Stomach (tissue), 8 donors: ENCODE measurements at regions not wholly inside any gene's neighbourhood (a gene's known extent, or its start where the extent isn't known, plus 50 kb on each side); places are given as distances from the start of the nearest gene placed in this dataset.

Experiments used
- DNase-seq, 2 donors: peaks; one replicate each; pipeline versions ENCODE4 v3.0.0 to v3.0.0-alpha.2; 2013 to 2019
- H3K27ac ChIP-seq, 5 donors: fragments of 200-600 bp in 4 of 5; sonication (generic) in 4 of 5; one replicate each; pipeline ENCODE4 v1.5.1; 2013 to 2019; ENCODE audit warnings: mild to moderate bottlenecking in 1 of 5, moderate library complexity in 1 of 5
- H3K27me3 ChIP-seq, 3 donors: fragments of 200-600 bp; sonication (generic); one replicate each; pipeline ENCODE4 v1.5.1; 2017 to 2019; ENCODE audit warnings: mixed run types in 1 of 3
- H3K36me3 ChIP-seq, 4 donors: fragments of 200-600 bp; sonication (generic); 1 replicate in 3 of 4; 2 replicates in 1 of 4; pipeline ENCODE4 v1.5.1; 2016 to 2019
- H3K4me1 ChIP-seq, 4 donors: fragments of 200-600 bp; sonication (generic); one replicate each; pipeline ENCODE4 v1.5.1; 2016 to 2019
- H3K4me3 ChIP-seq, 4 donors: fragments of 200-600 bp; sonication (generic) in 3 of 4; one replicate each; pipeline ENCODE4 v1.5.1; 2016 to 2019; ENCODE audit warnings: mild to moderate bottlenecking in 1 of 4
- H3K9me3 ChIP-seq, 4 donors: fragments of 200-600 bp; sonication (generic); one replicate each; pipeline ENCODE4 v1.5.1; 2016 to 2019
- EP300 ChIP-seq: sonication (generic); formaldehyde crosslinking; IDR thresholded peaks from one replicate; pipeline ENCODE4 v1.6.1; 2017; ENCODE audit warnings: antibody characterized with exemption
- POLR2A ChIP-seq, 4 donors: fragments of 450-650 bp; IDR thresholded peaks; one replicate each; pipeline ENCODE4 v1.6.1; 2016; ENCODE audit warnings: antibody characterized with exemption in 4 of 4, control low read depth in 2 of 4, mild to moderate bottlenecking in 1 of 4, moderate library complexity in 1 of 4
- POLR2AphosphoS5 ChIP-seq, 3 donors: sonication (generic); formaldehyde crosslinking; IDR thresholded peaks; one replicate each; pipeline ENCODE4 v1.6.1; 2016; ENCODE audit warnings: antibody characterized with exemption in 3 of 3
- WGBS, 5 donors: extraction: QIAGEN DNeasy Blood & Tissue Kit in 3 of 5; methylation state at CpG; one replicate each; pipeline versions ENCODE4 v1.1.5 to v1.1.7; 2013 to 2018; 5-methylcytosine and 5-hydroxymethylcytosine counted together
- intact Hi-C: fragments of 100-400 bp; cut with DNase I; formaldehyde crosslinking; loops from one replicate; pipeline ENCODE4 v1.15.1; 2023; ENCODE audit warnings: low total_unique reads
- TF ChIP-seq, protein P1 (sequence below), 7 experiments: fragments of 450-650 bp in 4 of 7; fragments of 200-600 bp in 3 of 7; sonication (generic) in 3 of 7; IDR thresholded peaks; one replicate each; pipeline ENCODE4 v1.5.1; 2016 to 2019; ENCODE audit warnings: antibody characterized with exemption in 7 of 7, control low read depth in 2 of 7, mild to moderate bottlenecking in 1 of 7
- donor health status: healthy with polysubstance abuse.
- donor health status: Bipolar disorder and iron deficiency.
- donor health status: healthy.

DNA sequence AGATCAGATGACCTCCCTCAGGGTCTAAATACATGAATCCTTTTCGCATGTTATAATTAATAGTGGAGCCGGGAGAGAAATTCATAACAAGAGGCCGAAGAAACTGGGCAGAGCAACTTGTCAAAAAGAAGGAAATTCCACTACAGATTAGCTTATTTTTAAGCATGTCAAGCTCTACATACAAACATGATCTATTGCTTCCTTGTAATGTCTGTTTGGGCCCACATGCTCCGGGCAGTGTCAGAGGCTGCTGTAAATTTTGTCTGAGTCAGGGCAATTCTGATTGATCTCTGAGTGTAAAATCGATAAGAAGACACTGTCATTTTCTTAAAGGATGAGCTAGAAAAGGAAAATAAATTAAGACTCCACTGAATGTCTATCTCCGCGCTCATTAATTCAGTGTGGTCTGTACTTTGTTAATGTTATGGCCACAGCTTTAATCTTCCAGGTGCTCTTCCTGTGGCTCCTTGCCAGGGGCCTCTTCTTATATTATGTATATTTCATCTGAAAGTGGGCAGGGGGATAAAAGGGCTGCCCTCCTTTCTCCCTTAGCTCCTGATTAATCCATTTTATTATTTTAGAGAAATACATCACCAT lies 194.1 kb upstream of the SP8 start:
- no peaks in the 10 kb centered on the region for H3K4me1 ChIP-seq
- DNase-seq, result no peak
- H3K9me3 ChIP-seq, result no peaks in the 10 kb centered on the region
- no peaks in the 10 kb centered on the region for H3K27me3 ChIP-seq
- no peak for TF ChIP-seq EP300
- no peak for TF ChIP-seq POLR2A (IDR thresholded peaks at IDR 0.05)
- TF ChIP-seq, protein P1, sequence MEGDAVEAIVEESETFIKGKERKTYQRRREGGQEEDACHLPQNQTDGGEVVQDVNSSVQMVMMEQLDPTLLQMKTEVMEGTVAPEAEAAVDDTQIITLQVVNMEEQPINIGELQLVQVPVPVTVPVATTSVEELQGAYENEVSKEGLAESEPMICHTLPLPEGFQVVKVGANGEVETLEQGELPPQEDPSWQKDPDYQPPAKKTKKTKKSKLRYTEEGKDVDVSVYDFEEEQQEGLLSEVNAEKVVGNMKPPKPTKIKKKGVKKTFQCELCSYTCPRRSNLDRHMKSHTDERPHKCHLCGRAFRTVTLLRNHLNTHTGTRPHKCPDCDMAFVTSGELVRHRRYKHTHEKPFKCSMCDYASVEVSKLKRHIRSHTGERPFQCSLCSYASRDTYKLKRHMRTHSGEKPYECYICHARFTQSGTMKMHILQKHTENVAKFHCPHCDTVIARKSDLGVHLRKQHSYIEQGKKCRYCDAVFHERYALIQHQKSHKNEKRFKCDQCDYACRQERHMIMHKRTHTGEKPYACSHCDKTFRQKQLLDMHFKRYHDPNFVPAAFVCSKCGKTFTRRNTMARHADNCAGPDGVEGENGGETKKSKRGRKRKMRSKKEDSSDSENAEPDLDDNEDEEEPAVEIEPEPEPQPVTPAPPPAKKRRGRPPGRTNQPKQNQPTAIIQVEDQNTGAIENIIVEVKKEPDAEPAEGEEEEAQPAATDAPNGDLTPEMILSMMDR (IDR thresholded peaks at IDR 0.05), result no peak
- TF ChIP-seq POLR2AphosphoS5 (IDR thresholded peaks at IDR 0.05), result no peak
- intact Hi-C loops, result no loop called here
- no peak overlapping the region for H3K4me3 ChIP-seq
- 30 to 59% (median 53%) methylated on average over 7 of the region's 7 CpGs for WGBS, 5 donors
- no peak overlapping the region for H3K27ac ChIP-seq
- no peaks in the 10 kb centered on the region for H3K36me3 ChIP-seq

DNA sequence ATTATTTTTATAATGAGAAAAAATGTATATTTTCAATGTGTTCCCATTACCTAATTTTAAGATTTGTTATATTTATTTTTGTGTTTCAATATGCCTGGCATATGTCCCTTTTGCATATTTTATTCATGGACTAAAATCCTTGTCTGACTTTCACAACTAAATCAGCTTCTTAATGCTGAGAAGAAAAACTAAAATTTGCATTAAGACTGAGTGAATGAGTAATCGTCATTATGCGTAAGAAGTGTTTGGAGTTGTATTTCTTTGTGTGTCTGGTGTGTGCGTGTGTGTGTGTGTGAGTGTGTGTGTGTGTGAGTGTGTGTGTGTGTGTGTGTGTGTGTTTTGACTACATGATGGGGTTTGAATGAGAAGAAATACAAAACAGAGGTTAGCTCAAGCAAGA lies 201.7 kb upstream of the SP8 start:
- no peak for DNase-seq
- no peak overlapping the region for H3K4me3 ChIP-seq
- intact Hi-C loops, result no loop called here
- no peak overlapping the region for H3K27ac ChIP-seq
- TF ChIP-seq, protein P1 (IDR thresholded peaks at IDR 0.05), result no peak
- H3K9me3 ChIP-seq, result peaks cover 0 to 10% (median 3%) of the 10 kb centered on the region in 4 donors
- H3K27me3 ChIP-seq, result no peaks in the 10 kb centered on the region
- 86 to 92% (median 89%) methylated on average over 3 of the region's 3 CpGs for WGBS, 5 donors
- H3K4me1 ChIP-seq, result no peaks in the 10 kb centered on the region
- no peaks in the 10 kb centered on the region for H3K36me3 ChIP-seq

DNA sequence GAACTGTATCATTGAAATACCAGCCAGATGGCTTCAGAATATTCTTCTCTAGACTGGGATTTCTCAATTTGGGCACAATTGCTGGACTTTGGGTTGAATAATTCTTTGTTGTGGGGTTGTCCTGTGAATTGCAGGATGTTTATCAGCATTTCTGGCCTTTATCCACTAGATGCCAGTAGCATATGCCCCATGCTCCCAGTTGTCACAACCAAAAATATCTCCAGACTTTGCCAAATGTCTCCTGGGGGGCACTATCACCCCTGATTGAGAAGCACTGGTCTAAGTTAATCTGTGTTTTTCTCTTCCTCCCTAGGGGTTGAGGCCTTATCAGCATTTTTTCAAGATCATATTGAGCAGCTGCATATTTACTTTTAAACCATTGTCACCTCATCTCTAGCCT lies 204.9 kb upstream of the SP8 start:
- intact Hi-C loops, result no loop called here
- TF ChIP-seq POLR2A (IDR thresholded peaks at IDR 0.05) (no peak), POLR2AphosphoS5 (IDR thresholded peaks at IDR 0.05) (no peak), EP300 (no peak)
- TF ChIP-seq, protein P1 (IDR thresholded peaks at IDR 0.05), result no peak

DNA sequence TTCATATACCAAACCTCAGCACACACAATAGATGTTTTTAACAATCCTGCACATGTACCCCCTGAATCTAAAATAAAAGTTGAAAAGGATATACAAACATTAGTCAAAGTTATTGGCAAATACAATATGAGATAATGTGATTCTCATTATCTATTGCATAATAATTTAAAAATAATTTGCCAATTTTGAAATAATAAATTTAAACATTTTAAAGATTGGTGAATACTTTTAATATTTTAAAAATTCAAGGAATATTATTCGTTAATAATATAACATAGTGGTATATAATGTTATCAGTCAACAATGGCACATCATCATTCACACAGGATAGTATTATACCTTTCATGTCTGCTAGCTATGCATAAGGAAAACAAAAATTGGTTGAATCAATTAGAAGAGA lies 207.0 kb upstream of the SP8 start:
- Histone ChIP-seq H3K4me1 (no peaks in the 10 kb centered on the region), H3K27ac (no peak overlapping the region), H3K9me3 (peaks cover 0 to 11% (median 5%) of the 10 kb centered on the region in 4 donors), H3K27me3 (no peaks in the 10 kb centered on the region), H3K4me3 (no peak overlapping the region), H3K36me3 (no peaks in the 10 kb centered on the region)
- TF ChIP-seq POLR2A (IDR thresholded peaks at IDR 0.05) (no peak), EP300 (no peak), POLR2AphosphoS5 (IDR thresholded peaks at IDR 0.05) (no peak)
- TF ChIP-seq, protein P1 (IDR thresholded peaks at IDR 0.05), result no peak
- 45 to 92% (median 74%) methylated on average over 1 of the region's 1 CpG for WGBS, 5 donors
- intact Hi-C loops, result no loop called here
- DNase-seq, result no peak

More for the DNA sequence above, 204.9 kb upstream of the SP8 start:
- Histone ChIP-seq H3K4me3 (no peak overlapping the region), H3K36me3 (no peaks in the 10 kb centered on the region), H3K27me3 (no peaks in the 10 kb centered on the region), H3K9me3 (peaks cover 0 to 11% (median 5%) of the 10 kb centered on the region in 4 donors), H3K4me1 (no peaks in the 10 kb centered on the region), H3K27ac (no peak overlapping the region)
- DNase-seq, result no peak
